ENCODE measurements at regions not wholly inside any gene's neighbourhood (a gene's known extent, or its start where the extent isn't known, plus 50 kb on each side); places are given as distances from the start of the nearest gene placed in this dataset.
"Not testable (repeated sequence)": the region's sequence is repeated elsewhere in the genome, so short reads cannot be mapped to it uniquely, and the experiment has no call there.

DNA sequence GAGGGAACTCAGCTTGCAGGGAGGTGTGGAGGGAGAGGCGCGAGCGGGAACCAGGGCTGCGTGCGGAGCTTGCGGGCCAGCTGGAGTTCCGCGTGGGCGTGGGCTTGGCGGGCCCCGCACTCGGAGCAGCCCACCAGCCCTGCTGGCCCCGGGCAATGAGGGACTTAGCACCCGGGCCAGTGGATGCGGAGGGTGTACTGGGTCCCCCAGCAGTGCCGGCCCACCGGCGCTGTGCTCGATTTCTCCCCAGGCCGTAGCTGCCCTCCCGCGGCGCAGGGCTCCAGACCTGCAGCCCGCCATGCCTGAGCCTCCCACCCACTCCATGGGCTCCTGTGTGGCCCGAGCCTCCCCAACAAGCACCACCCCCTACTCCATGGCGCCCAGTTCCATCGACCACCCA lies 117.5 kb upstream of the TOP1 start:
- DNase-seq (ENCODE audit: low spot score); BruUV-seq (replicated peaks); POLR2A ChIA-PET (ENCODE audit: low non-redundant PET); intact Hi-C loops (cut with micrococcal nuclease; ENCODE audit: unreplicated experiment); H3K4me1 ChIP-seq (ENCODE audit: insufficient read depth, low read length, poor library complexity, severe bottlenecking); H3K27ac ChIP-seq (ENCODE audit: low read depth, low read length, poor library complexity, severe bottlenecking); CTCF ChIA-PET; H3K9me3 ChIP-seq (ENCODE audit: low read depth, low read length, poor library complexity, severe bottlenecking); H3K36me3 ChIP-seq (ENCODE audit: insufficient read depth, low read length, poor library complexity, severe bottlenecking); H3K4me3 ChIP-seq (ENCODE audit: low read depth, low read length, poor library complexity, severe bottlenecking); H3K27me3 ChIP-seq (replicated peaks; ENCODE audit: insufficient read depth, low read depth, low read length, poor library complexity): not testable (repeated sequence)

- intact Hi-C loops (cut with micrococcal nuclease; ENCODE audit: unreplicated experiment) = no loop called here
Observed at GRCh38 chr20:40913224-40914185, 115.1 kb upstream of the TOP1 start.

DNA sequence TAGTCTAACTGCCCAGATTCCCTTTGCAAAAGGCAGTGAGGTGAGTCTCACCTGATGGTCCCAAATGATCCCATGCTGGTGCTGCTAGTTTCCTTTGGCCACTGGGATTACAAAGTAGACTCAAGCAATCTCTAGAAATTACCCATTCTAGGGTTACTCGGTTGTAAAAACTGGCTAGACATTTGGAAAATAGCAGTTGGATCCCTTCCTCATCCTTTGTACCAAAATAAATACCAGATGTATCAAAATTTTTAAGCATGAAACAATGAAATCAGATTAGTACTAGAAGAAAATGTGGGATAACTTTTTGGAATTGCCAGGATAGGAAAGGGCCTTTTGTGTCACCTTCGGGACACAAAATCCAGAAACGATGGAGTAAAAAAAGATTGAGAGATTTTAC lies 112.9 kb upstream of the TOP1 start:
- no peak for TF ChIP-seq EZH2 (IDR thresholded peaks at IDR 0.05; ENCODE audit: borderline replicate concordance, low read depth, low read length, poor library complexity, severe bottlenecking)
- no peak for TF ChIP-seq CTCF (conservative IDR thresholded peaks at IDR 0.05; ENCODE audit: low read depth, low read length)
- no peak overlapping the region for H3K27ac ChIP-seq (ENCODE audit: low read depth, low read length, poor library complexity, severe bottlenecking)
- H3K36me3 ChIP-seq (ENCODE audit: insufficient read depth, low read length, poor library complexity, severe bottlenecking) = no peaks in the 10 kb centered on the region
- ChIA-PET POLR2A (ENCODE audit: low non-redundant PET) (no interaction called here), CTCF (no interaction called here)
- H3K9me3 ChIP-seq (ENCODE audit: low read depth, low read length, poor library complexity, severe bottlenecking) = no peaks in the 10 kb centered on the region
- H3K27me3 ChIP-seq (replicated peaks; ENCODE audit: insufficient read depth, low read depth, low read length, poor library complexity) = no peaks in the 10 kb centered on the region
- no TSS peak for BruUV-seq (replicated peaks)
- no peak overlapping the region for H3K4me3 ChIP-seq (ENCODE audit: low read depth, low read length, poor library complexity, severe bottlenecking)
- no peaks in the 10 kb centered on the region for H3K4me1 ChIP-seq (ENCODE audit: insufficient read depth, low read length, poor library complexity, severe bottlenecking)
- DNase-seq (ENCODE audit: low spot score) = no peak
- intact Hi-C loops (cut with micrococcal nuclease; ENCODE audit: unreplicated experiment) = no loop called here

More at GRCh38 chr20:40913224-40914185, 115.1 kb upstream of the TOP1 start:
- POLR2A ChIA-PET (ENCODE audit: low non-redundant PET) = no interaction called here
- Histone ChIP-seq H3K27ac (ENCODE audit: low read depth, low read length, poor library complexity, severe bottlenecking) (no peak overlapping the region), H3K4me3 (ENCODE audit: low read depth, low read length, poor library complexity, severe bottlenecking) (no peak overlapping the region), H3K4me1 (ENCODE audit: insufficient read depth, low read length, poor library complexity, severe bottlenecking) (no peaks in the 10 kb centered on the region), H3K36me3 (ENCODE audit: insufficient read depth, low read length, poor library complexity, severe bottlenecking) (no peaks in the 10 kb centered on the region), H3K27me3 (replicated peaks; ENCODE audit: insufficient read depth, low read depth, low read length, poor library complexity) (no peaks in the 10 kb centered on the region), H3K9me3 (ENCODE audit: low read depth, low read length, poor library complexity, severe bottlenecking) (no peaks in the 10 kb centered on the region)
- no peak for DNase-seq (ENCODE audit: low spot score)
- CTCF ChIA-PET = interaction anchor here (0.6 kb wide), 1 partner anchor 31 kb away, joined by 3 read pairs; no protein-coding TSS in a partner anchor
- TF ChIP-seq EZH2 (IDR thresholded peaks at IDR 0.05; ENCODE audit: borderline replicate concordance, low read depth, low read length, poor library complexity, severe bottlenecking) (no peak), CTCF (conservative IDR thresholded peaks at IDR 0.05; ENCODE audit: low read depth, low read length) (no peak)
- BruUV-seq (replicated peaks) = no TSS peak

GRCh38 chr20:40916276-40916675 lies 112.3 kb upstream of the TOP1 start:
- BruUV-seq (replicated peaks) = no TSS peak
- H3K4me1 ChIP-seq (ENCODE audit: insufficient read depth, low read length, poor library complexity, severe bottlenecking) = no peaks in the 10 kb centered on the region
- DNase-seq (ENCODE audit: low spot score) = no peak
- ChIA-PET POLR2A (ENCODE audit: low non-redundant PET) (no interaction called here), CTCF (no interaction called here)
- H3K27me3 ChIP-seq (replicated peaks; ENCODE audit: insufficient read depth, low read depth, low read length, poor library complexity) = peaks cover under 1% of the 10 kb centered on the region
- no peaks in the 10 kb centered on the region for H3K9me3 ChIP-seq (ENCODE audit: low read depth, low read length, poor library complexity, severe bottlenecking)
- TF ChIP-seq EZH2 (IDR thresholded peaks at IDR 0.05; ENCODE audit: borderline replicate concordance, low read depth, low read length, poor library complexity, severe bottlenecking) (no peak), CTCF (conservative IDR thresholded peaks at IDR 0.05; ENCODE audit: low read depth, low read length) (no peak)
- intact Hi-C loops (cut with micrococcal nuclease; ENCODE audit: unreplicated experiment) = no loop called here
- H3K36me3 ChIP-seq (ENCODE audit: insufficient read depth, low read length, poor library complexity, severe bottlenecking) = no peaks in the 10 kb centered on the region
- H3K27ac ChIP-seq (ENCODE audit: low read depth, low read length, poor library complexity, severe bottlenecking) = no peak overlapping the region
- H3K4me3 ChIP-seq (ENCODE audit: low read depth, low read length, poor library complexity, severe bottlenecking) = no peak overlapping the region

All from A673 (cell line).